Frontal cortex (tissue), 3 donors: ENCODE measurements at regions not wholly inside any gene's neighbourhood (a gene's known extent, or its start where the extent isn't known, plus 50 kb on each side); places are given as distances from the start of the nearest gene placed in this dataset.
"Not testable (repeated sequence)": the region's sequence is repeated elsewhere in the genome, so short reads cannot be mapped to it uniquely, and the experiment has no call there.

Experiments used
- DNase-seq, 2 donors: peaks; one replicate each; pipeline ENCODE4 v3.0.0; 2012; ENCODE audit warnings: low spot score in 2 of 2
- FAIRE-seq: peaks from 2 replicates; lab custom pipeline; 2012; peaks lifted over from hg19 to GRCh38; lab: Jason Lieb, UNC
- donor health status: control.
- donor health status: control.
- donor health status: control.

DNA sequence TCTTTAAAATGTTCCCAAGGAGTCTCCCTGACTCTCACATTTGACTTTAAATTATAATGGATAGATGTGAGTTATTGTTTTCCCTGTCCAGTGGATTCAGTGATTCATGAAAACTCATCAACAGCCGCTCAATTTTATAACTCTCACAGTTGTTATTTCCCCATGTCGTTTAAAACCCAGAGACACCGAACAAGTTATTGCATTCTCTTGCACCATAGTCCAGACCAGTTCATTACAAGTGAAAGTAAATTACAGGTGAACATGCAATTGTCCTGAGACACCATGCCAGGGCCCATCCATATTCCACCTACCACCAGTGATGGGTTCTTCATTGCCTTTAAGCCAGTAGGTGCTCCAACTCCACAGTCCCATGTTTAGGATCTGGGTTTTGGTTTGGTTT is 85.7 kb upstream of the CMKLR1 start:
- DNase-seq (no peak), FAIRE-seq (no peak)

DNA sequence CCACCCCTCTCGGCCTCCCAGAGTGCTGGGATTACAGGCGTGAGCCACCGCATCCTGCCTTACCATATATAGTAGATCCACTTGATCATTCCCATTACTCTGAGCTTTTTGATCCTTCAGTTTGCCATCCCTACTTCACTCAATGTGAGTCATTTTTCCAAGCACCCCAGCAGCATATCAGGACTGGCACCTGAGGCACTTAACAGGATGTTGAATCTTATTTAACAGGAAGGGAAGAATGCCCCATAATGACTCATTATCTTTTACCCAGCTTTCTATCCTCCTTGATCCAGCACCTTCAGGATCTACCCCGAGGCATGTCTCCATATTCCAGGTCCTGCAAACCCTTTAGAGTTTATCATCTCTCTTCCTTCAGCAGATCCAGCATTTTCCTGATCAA is 84.9 kb upstream of the CMKLR1 start:
- FAIRE-seq (no peak), DNase-seq (no peak)

DNA sequence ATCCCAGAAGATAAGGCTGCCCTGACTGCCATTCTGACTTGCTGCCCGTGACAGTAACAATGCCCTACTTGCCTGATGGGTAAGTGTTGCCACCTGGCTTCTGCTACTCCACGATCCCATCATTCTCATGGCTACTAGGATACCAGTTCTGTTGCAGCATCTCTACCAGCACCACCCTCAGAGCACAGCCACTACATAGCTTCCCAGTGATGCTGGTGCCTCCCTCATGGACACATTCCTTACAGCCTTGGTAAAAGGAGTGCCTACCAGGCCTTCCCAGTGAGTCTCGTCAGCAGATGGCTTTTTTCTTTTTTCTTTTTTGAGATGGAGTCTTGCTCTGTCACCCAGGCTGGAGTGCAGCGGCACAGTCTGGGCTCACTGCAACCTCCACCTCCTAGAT is 84.4 kb upstream of the CMKLR1 start:
- DNase-seq (no peak), FAIRE-seq (no peak)

DNA sequence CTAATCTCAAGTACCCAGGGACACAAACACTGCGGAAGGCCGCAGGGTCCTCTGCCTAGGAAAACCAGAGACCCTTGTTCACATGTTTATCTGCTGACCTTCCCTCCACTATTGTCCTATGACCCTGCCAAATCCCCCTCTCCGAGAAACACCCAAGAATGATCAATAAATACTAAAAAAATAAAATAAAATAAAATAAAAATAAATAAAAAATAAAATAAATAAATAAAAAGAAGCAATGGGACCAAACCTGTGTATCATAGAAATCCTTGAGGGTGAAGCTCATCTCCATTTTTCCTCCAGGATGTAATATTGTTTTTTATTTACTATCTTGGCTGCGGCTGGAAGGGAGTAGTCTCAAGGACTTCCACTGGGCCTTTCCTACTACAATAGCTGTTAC is 82.0 kb upstream of the CMKLR1 start:
- not testable (repeated sequence) for DNase-seq, FAIRE-seq

DNA sequence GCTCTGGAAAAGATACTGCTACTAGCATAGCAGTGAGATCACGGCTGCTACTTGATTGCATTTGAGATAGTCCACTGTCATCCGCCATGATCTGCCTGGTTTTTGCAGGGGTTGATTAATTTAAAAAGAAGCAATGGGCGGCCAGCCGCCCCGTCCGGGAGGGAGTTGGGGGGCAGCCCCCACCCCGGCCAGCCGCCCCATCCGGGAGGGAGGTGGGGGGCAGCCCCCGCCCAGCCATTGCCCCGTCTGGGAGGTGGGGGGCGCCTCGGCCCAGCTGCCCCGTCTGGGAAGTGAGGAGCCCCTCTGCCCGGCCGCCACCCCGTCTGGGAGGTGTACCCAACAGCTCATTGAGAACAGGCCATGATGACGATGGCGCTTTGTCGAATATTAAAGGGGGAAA is 81.3 kb upstream of the CMKLR1 start:
- DNase-seq, FAIRE-seq: not testable (repeated sequence)

DNA sequence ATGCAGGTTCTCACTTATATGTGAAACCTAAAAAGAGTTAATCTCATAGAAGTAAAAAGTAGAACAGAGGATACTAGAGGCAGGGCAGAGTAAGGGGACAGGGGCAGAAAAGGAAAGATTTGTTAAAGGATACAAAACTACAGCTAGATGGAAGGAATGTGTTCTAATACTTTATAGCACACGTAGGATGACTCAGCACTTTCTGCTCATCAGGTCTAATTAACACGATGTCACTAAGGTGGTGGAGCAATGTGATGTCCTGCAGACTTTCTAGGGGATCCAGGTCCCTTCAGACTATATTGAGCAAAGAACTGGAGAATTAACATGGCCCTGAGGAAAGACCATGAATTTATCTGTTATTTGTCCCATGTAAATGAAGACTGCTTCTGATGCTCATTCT is 80.8 kb upstream of the CMKLR1 start:
- DNase-seq (no peak), FAIRE-seq (no peak)

DNA sequence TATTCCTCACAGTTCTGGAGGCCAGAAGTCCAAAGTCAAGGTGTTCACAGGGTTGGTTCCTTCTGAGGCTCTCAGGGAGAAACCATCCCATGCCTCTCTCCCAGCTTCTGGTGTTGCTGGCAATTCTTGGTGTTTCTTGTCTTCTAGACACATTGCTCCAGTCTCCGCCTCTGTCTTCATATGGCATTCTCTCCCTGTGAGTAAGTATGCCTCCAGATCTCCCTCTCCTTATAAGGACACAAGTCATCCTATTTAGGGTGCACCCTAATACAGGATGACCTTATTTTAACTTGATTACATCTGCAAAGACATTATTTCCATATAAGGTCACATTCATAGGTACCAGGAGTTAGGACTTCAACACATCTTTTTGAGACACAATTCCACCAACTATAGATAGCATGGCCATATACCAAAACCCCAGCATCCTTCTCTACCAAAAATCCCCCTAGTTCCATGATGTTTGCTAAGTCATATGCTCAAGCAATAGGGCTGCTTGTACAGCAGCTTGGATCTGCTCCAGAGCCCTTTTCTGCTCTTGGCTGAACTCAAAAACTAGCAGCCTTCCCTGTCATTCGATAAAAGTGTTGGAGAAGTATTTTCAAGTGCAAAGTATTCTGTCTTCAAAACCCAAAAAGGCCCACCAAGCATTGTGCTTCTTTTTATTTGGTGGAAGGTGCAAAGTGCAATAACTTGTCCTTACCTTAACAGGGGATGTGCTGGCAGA is 79.2 kb upstream of the CMKLR1 start:
- FAIRE-seq (no peak), DNase-seq (no peak)

DNA sequence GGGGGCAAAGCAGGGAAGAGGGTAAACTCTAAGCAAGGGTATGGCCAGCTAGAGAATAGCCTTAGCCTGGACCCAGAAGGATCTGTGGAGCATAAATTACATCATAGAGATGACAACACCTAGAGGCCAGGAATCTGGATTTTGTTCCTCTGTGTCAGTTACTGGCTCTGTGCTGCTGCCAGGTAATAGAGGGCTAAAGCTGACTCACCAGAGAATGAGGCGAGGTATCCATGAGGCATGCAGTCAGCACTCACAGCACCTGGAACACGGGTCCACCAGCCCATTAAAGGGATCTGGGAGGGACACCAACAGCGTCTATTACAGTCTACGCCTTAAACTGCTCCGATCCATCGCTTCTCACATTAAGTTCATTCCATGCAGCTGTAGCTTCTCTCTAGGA is 74.9 kb upstream of the CMKLR1 start:
- FAIRE-seq (no peak), DNase-seq (no peak)

DNA sequence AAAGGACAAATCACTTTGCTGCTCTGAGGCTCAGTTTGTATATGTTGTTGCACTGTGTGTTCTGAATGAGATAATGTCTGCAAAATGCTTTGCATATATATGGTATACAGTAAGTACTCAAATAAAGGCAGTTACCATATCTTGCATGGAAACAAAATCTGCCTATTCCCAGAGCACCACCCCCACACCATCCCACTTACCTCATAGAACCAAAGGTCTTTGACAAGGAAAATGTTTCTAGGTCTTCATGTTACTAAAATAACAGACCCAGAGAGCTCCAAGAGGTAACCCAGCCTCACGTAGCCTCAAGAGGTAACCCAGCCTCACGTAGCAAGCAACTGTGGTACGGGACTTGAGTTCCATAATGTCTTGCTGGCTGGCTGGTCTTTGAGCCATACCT is 71.6 kb upstream of the CMKLR1 start:
- FAIRE-seq (no peak), DNase-seq (no peak)

DNA sequence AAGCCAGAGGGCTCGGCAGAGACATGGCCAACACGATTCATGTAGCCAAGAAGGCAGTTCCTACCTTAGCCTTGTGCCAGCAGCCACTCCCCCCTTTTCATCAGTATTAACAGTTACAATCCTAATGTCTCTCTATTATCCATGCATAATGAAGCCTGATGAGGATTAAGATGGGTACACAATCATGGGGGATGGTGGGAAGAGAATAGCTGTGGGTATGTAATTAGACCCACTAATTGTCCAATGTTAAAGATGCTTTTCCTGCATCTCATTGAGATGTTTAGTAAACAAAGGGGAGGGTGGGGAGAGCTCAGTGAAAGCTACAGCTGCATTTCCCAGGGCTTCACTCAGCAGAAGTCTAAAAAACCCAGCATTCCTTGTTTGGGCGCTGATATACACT is 70.4 kb upstream of the CMKLR1 start:
- DNase-seq, result no peak
- FAIRE-seq, result no peak

DNA sequence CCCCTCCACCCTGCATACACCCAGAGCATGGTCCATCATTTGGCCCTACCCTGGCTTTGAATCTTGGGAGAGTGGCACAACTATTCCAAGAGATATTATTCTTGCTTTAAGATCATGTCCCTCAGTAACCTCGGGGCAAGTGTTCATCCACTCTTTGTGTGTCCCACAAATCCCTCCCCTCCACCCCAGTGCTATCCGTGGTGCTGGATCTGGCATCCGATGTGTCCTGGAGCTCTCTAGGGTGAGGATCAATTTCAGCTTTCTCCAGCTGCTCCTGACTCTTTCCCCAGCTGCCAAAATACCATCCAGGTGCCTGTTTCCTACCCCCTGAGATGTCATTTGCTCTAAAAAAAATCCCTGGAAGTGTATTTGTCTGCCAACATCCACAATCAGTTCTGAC is 64.8 kb upstream of the CMKLR1 start:
- FAIRE-seq, result no peak
- no peak for DNase-seq

DNA sequence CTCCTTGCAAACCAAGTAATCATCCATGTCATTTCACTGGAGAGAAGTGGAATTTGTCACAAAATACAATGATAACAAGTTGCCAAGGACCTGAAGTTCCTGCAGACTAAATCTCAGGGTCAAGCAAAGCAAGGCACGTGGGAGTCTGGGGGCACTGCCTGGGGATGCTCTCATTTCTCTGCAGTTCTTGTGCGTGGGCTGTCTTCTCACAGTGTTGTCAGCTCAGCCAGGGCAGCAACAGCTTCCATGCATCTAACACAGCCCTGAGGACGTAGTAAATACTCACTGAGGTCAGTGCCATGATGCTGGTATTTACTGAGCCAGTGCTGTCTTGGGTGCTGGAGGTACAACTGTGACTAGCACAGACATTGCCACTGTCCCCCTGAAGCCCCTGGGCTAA is 62.9 kb upstream of the CMKLR1 start:
- no peak for DNase-seq
- no peak for FAIRE-seq

DNA sequence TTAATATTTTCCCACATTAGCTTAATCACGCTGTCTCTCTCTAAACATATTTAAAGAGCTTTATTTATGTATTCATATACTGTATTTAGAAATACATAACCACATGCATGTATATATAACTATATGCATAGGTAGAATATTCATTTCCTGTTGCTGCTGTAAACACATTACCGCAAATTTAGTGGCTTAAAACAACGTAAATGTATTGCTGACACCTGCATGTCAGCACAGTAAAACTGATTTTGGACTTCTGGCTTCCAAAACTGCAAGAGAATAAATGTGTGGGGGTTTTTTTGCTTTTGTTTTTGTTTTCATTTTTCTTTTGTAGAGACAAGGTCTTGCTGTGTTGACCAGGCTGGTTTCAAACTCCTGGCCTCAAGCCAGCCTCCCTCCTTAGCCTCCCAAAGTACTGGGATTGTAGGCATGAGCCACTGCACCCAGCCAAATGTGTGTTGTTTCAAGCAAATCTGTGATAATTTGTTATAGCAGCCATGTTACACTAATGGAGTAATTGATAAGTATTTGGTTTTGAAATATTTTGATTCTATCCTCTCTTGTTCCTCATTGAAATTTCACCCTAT is 61.9 kb upstream of the CMKLR1 start:
- FAIRE-seq, result no peak

DNA sequence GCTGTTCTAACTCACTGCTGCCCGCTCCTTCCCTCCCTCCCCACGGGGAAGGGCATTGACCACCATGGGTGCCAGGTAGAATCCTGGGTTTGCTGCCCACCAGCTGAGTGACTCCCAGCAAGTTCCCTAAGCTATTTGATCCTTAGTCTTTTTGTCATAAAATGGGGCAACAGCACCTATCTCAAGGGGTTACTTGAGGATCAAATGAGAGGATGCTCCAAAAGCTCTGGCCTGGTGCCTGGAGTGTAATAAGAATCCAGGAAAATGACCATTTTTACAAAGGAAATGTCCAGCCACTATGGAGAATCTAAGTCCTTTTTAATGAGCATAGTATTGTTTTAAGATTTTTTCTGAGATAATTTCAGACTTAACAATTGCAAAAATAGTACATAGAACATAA is 61.4 kb upstream of the CMKLR1 start:
- no peak for FAIRE-seq
- DNase-seq, result no peak

More for the DNA sequence above, 61.9 kb upstream of the CMKLR1 start:
- no peak for DNase-seq

DNA sequence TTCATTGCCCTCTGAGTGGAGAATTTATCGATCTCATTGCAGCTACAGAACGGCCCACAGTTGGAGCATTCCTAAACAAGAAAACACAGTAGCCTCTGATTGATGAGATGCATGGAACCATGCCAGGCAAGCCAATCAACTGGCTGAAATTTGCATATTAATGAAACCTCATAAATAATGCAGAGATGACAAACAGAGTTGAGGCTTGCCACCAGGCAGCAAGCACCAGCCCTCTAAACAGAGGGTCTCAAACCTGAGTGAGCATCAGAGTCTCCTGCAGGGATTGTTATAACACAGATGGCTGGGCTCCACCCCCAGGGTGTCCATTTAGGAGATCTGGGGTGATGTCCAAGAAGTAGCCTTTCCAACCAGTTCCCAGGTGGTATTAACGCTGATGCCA is 60.9 kb upstream of the CMKLR1 start:
- DNase-seq, result no peak
- FAIRE-seq, result no peak

DNA sequence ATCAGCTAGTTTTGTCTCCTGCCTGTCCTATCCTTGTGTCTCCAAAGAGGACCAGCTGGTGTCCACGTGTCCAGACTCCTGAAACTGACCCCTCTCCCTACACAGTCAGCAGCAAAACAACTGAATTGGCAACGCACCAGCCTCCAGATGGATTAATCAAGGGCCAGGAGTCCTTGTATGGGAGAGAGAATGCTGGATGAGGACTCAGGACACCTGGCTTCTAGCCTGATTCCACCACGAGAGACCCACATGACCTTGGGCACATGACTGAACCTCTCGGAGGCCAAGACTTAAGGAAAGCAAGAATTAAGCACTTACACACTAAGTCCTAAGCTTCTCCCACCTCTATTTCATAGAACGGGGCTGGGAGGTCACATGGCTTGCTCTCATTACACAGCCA is 60.4 kb upstream of the CMKLR1 start:
- FAIRE-seq (no peak), DNase-seq (no peak)

DNA sequence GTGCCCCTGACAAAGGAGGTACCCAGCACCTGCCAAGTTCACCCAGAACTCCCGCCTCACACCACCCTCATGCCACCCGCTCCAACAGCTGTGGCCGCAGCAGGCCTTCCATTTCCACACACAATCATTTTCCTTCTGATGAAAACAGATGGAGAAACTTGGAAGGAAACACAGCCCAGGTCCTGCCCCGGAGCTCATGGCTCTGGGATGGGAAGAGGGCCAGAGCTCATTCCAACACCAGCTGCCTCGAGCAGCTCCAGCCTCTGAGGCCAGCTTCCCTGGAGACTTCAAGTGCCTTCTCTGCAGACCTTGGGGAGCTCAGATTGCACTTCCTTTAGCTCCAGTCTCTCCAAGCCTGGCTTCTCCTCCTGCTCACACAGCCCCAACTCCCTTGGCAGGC is 55.1 kb upstream of the CMKLR1 start:
- FAIRE-seq (no peak), DNase-seq (no peak)

DNA sequence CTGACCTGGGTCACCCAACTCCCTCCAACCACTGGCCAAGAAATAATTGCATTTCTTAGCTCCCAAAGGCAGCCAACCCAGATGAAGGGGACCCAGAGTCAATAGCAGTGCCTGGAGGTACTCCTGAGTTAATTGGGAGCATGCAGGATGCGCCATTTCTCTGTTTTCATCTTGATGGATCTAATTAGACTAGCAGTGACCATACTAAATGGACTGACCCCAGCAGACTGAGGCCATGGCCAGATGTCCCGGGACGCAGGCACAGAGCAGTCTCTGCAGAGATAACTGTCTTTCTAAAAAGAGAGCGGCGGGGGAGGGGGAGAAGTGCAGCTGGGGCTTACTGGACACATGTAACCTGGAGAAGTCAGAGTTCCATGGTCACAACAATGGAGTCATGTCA is 53.2 kb upstream of the CMKLR1 start:
- DNase-seq (no peak), FAIRE-seq (no peak)

DNA sequence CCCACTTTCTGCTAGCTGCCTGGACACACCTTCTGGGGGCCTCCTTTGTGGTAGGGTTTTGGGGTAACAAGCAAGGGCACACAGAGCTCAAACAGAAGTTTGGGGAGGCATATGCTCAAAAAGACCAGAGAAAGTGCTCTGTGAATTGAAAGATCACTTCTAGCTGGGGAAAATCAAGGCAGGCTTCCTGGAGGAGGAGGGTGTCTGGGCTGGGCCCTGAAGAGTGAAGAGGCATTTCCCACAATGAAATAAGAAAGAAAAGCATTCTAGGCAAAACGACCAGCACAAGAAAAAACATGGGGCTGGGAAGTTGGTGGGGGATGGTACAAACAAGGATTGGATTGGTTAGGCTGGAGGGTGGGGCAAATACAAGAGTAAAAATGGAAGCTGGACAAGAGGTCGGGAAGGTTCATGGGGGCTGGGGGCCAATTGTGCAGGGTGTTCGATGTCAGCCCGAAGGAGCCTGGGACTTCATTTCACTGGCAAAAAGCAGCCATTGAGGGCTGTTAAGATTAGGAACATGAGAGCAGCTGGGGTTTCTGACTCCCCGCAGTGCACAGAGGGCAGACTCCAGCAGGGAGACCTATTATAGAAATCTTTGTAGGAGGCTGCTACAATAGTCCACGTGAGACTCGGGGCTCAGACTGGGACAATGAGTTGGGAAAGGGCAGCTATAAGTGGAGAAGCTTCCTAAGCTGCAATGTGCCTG is 51.5 kb upstream of the CMKLR1 start:
- no peak for DNase-seq
- FAIRE-seq, result no peak

DNA sequence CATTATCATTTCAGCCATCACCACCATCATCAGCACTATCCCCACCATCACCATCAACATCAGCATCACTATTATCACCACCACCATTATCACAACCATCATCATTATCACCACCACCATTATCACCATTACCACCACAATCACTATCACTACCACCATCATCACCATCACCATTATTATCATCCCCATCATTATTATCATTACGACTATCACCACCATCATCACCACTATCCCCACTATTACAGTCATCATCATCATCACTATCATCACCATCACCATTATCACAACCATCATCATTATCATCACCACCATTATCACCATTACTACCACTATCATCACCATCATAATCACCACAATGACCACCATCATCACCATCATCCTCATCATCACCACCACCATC is 50.4 kb upstream of the CMKLR1 start:
- no peak for DNase-seq
- no peak for FAIRE-seq
